GM18951 (cell line): ENCODE measurements at regions not wholly inside any gene's neighbourhood (a gene's known extent, or its start where the extent isn't known, plus 50 kb on each side); places are given as distances from the start of the nearest gene placed in this dataset.
"Not testable (repeated sequence)": the region's sequence is repeated elsewhere in the genome, so short reads cannot be mapped to it uniquely, and the experiment has no call there.

Experiments
- POLR2A ChIP-seq: IDR thresholded peaks from 4 replicates; pipeline ENCODE4 v1.6.1; 2011; ENCODE audit warnings: mild to moderate bottlenecking; ENCODE audit not compliant: insufficient read length, insufficient read depth; ENCODE audit errors: extremely low read depth
- in situ Hi-C: fragments of 300-500 bp; cut with MboI; formaldehyde crosslinking; loops from one replicate; pipeline ENCODE4 v1.12.0; 2022; ENCODE audit warnings: low sequenced_read_pairs, mixed read lengths, inconsistent platforms; ENCODE audit not compliant: unreplicated experiment

DNA sequence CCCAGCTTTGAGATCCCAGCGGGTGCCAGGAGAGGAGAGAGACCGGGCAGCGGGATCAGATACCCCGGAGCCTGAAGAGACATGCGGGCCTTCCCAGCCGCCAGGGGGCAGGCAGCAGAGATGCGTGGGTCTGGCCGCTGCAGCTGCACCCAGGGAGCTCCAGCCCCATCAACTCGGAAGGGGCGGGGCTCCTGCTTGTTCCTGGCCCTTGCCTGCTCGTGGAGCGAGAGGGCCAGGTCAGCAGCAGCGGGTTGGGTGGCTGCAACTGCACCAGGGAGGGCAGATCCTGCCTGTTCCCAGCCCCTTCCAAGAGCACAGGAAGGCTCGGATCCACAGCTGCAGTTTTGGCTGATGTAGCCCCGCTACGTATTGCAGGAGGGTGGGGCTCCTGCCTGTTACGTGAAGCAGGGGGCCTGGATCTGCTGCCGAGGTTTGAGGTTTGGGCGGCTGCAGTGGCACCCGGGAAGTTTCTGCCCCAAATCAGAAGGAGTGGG lies 532.8 kb downstream of the RFPL4B start:
- TF ChIP-seq POLR2A: no peak
- in situ Hi-C loops: no loop called here

DNA sequence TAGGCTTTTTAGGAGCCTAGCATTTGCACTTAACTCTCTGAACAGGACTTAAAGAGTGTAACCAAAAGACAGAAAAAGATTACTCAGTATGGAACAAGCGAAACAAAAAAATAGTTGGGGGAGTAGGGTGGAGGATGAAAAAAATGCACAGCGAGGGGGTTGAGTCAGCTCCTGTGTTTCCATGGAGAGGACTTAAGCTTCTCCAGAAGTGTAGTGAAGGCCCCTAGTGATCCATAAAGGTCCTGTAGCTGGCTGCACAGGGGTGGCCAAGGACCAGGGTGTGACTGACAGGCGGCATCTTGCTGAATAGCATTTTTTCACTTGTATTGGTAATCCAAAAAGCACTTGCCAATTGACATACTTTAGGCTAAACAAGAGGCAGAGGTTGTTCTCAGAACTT lies 533.9 kb downstream of the RFPL4B start:
- no peak for TF ChIP-seq POLR2A
- in situ Hi-C loops: no loop called here

DNA sequence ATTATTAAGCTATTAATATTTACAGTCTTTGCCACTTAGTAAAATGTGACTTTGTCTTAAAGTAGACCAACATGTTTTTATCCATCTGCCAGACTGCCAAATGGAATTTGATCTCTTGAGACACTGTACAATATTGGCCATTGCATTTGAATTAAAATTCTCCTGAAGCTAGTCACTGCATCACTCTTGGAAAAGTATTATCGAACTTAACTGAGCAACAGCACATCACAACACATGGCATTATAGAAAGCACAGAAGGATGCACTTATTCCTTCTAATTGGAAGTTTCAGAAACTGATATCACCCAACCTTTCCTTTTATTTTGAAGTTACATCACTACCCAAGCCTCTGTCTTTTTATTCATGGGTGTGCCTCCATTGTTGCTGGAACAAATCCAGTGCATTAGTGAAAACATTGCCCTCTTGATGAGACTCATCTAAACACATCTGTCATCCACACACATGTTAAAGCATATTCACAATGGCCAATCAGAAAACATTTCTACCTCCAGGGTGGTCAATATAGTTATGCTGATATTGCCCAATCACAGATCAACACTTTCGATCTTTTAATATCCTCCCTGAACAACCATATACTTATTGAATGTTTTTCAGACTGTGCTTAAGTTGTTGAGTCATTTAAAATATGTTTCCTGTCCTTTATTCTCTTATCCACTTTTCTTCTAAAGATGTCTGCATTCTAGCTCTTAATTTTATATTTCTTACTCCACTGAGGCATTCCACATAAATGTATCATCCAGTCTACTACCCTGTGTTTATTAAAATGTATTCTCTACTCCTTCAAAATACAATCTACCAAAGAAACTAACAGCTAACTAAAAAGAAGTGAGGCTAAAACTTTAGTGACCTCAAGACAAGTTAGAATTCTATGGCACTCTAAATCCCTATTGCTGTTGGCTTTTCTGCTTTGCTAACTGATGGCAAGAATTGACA lies 535.0 kb downstream of the RFPL4B start:
- in situ Hi-C loops: no loop called here
- no peak for TF ChIP-seq POLR2A

DNA sequence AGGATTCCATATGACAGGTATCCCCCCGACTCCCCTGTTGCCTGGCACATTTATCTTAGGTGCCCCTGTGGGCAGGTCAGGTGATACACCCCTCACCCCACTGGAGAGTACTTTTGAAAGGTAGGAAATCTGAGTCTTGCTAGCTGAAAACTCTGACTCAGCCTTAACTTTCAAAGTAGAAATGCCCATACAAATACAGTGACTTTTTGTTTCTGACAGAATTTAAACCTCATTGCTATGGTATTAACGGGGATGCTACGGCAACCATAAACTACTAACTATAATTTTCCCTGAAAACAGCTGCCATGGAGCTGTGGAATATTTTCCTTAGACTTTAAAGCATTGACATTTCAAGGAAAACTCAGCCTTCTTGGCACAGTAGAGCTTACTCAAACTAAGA lies 536.0 kb downstream of the RFPL4B start:
- no peak for TF ChIP-seq POLR2A
- in situ Hi-C loops: no loop called here

DNA sequence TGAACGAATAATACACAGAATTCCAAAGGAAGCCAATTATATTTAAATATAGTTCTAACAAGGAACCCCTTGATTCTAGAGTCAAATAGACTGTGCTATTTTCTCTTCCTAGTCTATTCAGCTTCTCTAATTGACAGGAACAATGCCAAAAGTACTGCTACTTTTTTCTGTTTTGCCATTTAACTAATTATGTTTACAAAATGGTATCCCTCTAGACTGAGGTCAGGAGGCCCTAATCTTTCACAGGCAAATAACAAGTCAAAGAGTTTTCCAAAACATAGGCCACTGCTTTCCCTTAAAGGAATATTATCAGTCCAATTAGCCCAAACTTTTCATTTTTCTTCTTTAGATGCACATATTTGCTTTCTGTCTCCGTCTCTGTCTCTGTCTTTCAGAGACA lies 539.3 kb downstream of the RFPL4B start:
- in situ Hi-C loops: no loop called here
- TF ChIP-seq POLR2A: no peak

DNA sequence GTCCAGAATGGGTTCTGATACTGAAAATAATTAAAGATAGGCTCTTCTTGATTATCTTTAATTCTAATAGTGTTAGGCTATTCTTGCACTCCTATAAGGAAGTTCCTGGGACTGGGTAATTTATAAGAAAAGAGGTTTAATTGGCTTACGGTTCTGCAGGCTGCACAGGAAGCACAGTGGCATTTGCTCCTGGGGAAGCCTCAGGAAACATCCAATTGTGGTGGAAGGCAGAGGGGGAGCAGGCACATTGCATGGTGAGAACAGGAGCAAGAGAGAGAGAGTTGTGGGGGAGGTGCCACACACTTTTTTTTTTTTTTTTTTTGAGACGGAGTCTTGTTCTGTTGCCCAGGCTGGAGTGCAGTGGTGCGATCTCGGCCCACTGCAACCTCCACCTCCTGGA lies 540.3 kb downstream of the RFPL4B start:
- in situ Hi-C loops: not testable (repeated sequence)

DNA sequence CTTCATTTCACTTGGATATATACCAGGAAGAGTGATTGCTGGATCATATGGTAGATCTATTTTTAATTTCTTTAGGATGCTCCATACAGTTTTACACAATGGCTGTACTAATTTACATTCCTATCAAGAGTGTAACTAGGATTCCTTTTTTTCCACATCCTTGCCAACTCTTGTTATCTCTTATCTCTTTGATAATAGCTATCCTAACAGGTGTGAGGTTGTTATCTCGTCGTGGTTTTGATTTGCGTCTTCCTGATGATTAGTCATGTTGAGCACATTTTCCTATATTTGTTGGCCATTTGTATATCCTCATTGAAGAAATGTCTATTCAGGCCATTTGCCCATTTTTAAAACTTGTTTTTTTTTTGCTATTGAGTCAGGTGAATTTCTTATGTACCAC lies 552.4 kb downstream of the RFPL4B start:
- in situ Hi-C loops: no loop called here
- TF ChIP-seq POLR2A: no peak

DNA sequence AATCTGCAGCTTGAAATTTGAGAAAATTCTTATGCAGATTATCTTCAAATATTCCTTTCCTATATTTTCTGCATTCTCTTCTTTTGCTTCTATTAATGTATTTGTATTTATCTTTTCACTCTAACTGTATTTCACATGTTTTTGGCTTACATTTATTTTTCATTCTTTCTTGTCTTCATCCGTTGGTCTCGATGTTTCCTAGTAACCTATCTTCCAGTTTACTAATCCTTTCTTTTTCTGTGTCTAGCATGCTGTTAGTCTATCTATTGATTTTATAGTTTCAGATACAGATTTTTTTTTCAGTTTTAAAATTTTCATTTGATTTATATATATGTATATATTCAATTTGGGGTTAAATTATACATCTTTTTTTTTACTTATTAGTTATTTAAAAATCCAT lies 556.2 kb downstream of the RFPL4B start:
- TF ChIP-seq POLR2A: no peak
- in situ Hi-C loops: no loop called here

DNA sequence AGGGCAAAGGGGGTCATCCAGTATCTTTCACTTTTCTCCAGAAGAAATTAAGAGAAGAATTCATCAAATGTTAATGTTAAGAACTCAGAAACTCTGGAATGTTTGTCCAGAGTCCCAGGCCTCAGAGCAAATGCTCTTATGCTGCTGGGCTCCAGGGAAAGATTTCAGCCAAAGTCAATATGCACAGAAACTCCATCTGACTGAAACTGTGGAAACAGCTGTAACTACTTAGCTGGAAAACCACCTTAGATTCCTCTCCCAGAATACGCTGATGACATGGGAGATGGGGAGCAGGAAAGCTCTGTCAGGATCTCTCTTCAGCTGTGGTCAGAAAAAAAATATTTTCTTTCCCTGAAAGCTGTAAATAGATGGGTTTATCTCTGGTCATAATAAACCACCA lies 559.6 kb downstream of the RFPL4B start:
- in situ Hi-C loops: no loop called here
- no peak for TF ChIP-seq POLR2A

DNA sequence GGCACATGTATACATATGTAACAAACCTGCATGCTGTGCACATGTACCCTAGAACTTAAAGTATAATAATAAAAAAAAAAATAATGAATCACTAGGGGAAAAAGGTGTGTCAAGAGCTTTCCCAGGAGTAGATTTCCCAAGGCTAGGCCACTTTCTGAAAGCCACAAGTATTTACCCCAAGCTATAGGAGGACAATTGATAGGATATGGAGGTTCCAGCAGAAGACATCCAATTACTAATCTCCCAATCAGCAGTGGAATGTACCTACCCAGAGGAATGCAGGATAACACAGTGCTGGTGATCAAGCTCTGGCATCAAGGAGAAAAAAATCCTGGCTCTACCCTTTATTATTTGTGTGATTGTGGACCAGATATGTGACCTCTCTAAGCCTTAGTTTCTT lies 562.7 kb downstream of the RFPL4B start:
- TF ChIP-seq POLR2A: no peak
- in situ Hi-C loops: no loop called here

DNA sequence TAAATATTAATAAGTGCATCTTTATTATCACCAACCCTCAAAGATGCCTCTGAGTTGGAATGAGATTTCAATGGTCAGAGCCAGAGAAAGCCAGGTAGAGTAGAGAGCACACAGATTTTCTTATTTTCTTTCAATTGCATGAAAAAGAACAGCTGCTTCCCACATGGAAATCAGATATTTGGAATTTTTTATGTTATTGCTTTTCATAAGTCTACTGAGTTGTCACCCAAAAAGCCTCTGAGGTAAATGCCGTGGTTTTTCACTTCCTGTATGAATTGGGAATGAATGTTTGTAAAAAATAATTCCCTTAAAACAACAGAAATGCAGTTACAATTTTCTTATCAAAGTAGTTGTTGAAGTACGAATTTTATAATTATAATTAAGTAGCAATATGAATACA lies 563.1 kb downstream of the RFPL4B start:
- in situ Hi-C loops: no loop called here

DNA sequence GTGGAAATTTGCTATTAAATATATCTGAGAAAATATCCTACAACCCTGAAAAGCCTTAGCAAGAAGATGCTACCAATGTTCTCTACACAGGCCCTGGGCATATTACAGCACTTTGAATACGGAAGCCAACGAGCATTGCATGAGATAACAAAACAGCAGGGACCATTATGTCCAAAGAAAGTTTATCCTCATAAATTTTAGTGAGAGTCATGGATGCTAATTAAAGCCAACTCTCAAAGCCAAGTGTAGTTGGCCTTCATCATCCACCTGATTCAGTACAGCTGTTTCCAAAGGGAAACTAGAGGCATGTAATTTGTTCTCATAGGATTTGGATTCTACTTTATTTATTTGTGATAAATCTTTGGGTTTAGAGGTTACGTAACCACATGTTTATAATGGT lies 564.8 kb downstream of the RFPL4B start:
- no peak for TF ChIP-seq POLR2A
- in situ Hi-C loops: no loop called here

More for the DNA sequence above, 563.1 kb downstream of the RFPL4B start:
- TF ChIP-seq POLR2A: no peak

DNA sequence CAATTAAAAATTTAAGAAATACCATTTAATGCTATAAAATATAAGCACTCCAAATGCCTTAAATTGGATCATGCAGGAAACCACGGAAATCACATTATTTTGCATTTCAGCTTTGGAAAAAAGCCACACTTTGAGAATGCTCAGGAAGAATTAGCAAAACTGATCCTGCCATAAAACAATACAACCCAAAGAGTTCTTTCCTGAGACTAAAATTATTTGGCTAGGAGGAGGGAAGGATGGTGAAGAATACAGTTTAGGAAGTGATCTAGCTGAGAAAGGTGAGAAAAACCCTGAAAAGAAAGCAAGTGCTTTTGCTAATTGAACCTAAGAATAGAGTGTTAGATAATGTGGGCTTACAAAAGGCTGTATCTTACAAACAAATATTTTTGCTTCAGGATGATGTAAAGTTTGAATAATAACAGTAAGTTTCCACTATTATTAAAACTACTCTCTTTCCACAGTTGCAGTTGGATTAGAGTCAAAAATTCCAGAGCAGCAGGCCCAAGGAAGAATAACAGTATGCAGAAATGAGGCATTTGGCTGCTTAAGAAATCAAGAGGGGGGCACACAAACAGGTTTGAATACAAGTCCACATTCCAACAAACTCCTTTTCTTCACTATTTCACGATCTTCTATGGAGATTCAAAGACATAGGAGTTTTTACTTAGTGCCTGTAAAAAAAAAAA lies 565.4 kb downstream of the RFPL4B start:
- in situ Hi-C loops: no loop called here
- TF ChIP-seq POLR2A: no peak

DNA sequence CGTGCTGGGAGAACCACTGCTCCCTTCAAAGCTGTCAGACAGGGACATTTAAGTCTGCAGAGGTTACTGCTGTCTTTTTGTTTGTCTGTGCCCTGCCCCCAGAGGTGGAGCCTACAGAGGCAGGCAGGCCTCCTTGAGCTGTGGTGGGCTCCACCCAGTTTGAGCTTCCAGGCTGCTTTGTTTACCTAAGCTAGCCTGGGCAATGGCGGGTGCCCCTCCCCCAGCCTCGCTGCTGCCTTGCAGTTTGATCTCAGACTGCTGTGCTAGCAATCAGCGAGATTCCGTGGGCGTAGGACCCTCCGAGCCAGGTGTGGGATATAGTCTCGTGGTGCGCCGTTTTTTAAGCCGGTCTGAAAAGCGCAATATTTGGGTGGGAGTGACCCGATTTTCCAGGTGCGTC lies 572.6 kb downstream of the RFPL4B start:
- in situ Hi-C loops: not testable (repeated sequence)

DNA sequence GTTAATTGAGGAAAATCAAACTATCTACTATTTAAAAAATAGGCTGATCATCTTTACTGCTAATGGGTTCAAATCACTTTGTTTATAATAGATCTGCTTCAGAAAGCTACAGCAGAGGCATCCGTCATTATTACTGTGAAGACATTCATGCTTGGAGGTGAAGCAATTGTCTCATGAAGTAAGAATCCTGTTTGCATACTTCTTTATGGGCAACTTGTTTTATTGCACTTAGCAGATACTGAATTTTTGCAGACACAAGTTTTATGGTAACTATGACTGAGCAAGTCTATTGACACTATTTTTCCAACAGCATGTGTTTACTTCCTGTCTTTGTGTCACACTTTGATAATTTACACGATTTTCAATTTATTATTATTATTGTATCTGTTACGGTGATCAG lies 573.9 kb downstream of the RFPL4B start:
- in situ Hi-C loops: no loop called here
- TF ChIP-seq POLR2A: no peak
